ENCODE measurements at regions not wholly inside any gene's neighbourhood (a gene's known extent, or its start where the extent isn't known, plus 50 kb on each side); places are given as distances from the start of the nearest gene placed in this dataset.

- no peak for TF ChIP-seq POLR2A (IDR thresholded peaks at IDR 0.05; ENCODE audit: low read length)
- no peak for TF ChIP-seq GATA1 (IDR thresholded peaks at IDR 0.05; ENCODE audit: low read depth, low read length)
These were observed 402.8 kb downstream of the FOXG1 start for GRCh38 chr14:29169408-29169807.
